IPS DF 6.9 (cell line): ENCODE measurements at regions not wholly inside any gene's neighbourhood (a gene's known extent, or its start where the extent isn't known, plus 50 kb on each side); places are given as distances from the start of the nearest gene placed in this dataset.
"Not testable (repeated sequence)": the region's sequence is repeated elsewhere in the genome, so short reads cannot be mapped to it uniquely, and the experiment has no call there.

Experiments
- DNase-seq: peaks from one replicate; pipeline ENCODE4 v3.0.0-alpha.2; 2013; ENCODE audit warnings: low read depth, low spot score
- H3K27ac ChIP-seq: one replicate; pipeline ENCODE4 v1.5.1; 2013; ENCODE audit warnings: low read length, control low read depth
- H3K27me3 ChIP-seq: 2 replicates; pipeline ENCODE4 v1.6.1; 2013; ENCODE audit warnings: mild to moderate bottlenecking, low read length; ENCODE audit not compliant: control insufficient read depth, insufficient read depth
- H3K36me3 ChIP-seq: 2 replicates; pipeline ENCODE4 v1.6.1; 2013; ENCODE audit warnings: low read length; ENCODE audit not compliant: control insufficient read depth, insufficient read depth
- H3K4me1 ChIP-seq: 2 replicates; pipeline ENCODE4 v1.6.1; 2013; ENCODE audit warnings: low read length; ENCODE audit not compliant: control insufficient read depth, insufficient read depth
- H3K4me3 ChIP-seq: 2 replicates; pipeline ENCODE4 v1.5.1; 2013; ENCODE audit warnings: mild to moderate bottlenecking, low read length
- H3K9me3 ChIP-seq: 2 replicates; pipeline ENCODE4 v1.6.1; 2013; ENCODE audit warnings: low read length, inconsistent platforms; ENCODE audit not compliant: control insufficient read depth, insufficient read depth
- whole genome bisulfite sequencing: extraction: QIAGEN DNeasy Blood & Tissue Kit; methylation state at CpG from one replicate; pipeline ENCODE4 v1.1.7; 2013; ENCODE audit warnings: mixed read lengths, missing lambda C conversion rate; ENCODE audit not compliant: insufficient read length, insufficient coverage; 5-methylcytosine and 5-hydroxymethylcytosine counted together

DNA sequence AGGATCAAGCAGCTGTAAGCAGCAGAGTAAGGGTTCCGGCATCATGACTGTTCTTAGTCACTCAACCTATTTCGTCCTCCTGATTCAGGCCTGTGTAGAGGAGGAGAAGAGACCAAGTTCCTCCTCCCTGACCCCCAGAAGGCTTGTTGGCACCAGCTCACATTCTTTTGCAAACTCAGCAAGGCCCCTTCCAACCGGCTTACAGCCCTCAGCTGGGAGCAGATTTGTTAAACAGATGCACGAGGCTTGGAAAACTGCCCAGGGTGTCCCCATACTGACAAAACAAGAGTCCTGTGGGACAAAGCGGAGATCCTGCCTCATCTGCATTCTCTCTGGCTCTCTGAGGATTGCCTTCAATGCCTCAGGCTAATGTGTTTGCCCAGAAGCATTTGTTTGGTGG, 113.2 kb upstream of the SOX21 start:
- no CpG with 5 or more reads among the region's 5 CpGs for WGBS
- Histone ChIP-seq H3K4me3 (no peak overlapping the region), H3K4me1 (peaks cover 3% of the 10 kb centered on the region), H3K27me3 (no peaks in the 10 kb centered on the region), H3K9me3 (no peaks in the 10 kb centered on the region), H3K27ac (no peak overlapping the region), H3K36me3 (no peaks in the 10 kb centered on the region)
- DNase-seq: peak; percentile 57

DNA sequence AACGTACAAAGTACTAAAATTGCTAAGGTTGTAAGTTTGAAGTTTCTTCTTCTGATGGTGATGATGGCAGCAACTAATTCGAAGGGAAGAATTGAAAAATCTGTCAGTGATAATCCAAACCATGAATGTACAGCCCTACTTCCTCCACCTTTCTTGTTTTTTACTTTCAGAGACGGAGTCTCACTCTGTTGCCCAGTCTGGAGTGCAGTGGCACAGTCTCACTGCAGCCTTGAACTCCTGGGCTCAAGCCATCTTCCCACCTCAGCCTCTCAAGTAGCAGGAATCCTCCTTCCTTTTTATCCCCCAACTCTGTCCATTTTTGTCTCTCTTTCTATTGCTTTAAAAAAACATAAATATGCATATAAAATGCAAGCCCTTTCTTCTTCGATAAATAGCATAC, 112.3 kb upstream of the SOX21 start:
- no peaks in the 10 kb centered on the region for H3K36me3 ChIP-seq
- 100% methylated on average over 1 of the region's 4 CpGs for WGBS
- H3K9me3 ChIP-seq: no peaks in the 10 kb centered on the region
- no peak for DNase-seq
- H3K27ac ChIP-seq: no peak overlapping the region
- H3K27me3 ChIP-seq: no peaks in the 10 kb centered on the region
- H3K4me1 ChIP-seq: peaks cover 3% of the 10 kb centered on the region
- no peak overlapping the region for H3K4me3 ChIP-seq

DNA sequence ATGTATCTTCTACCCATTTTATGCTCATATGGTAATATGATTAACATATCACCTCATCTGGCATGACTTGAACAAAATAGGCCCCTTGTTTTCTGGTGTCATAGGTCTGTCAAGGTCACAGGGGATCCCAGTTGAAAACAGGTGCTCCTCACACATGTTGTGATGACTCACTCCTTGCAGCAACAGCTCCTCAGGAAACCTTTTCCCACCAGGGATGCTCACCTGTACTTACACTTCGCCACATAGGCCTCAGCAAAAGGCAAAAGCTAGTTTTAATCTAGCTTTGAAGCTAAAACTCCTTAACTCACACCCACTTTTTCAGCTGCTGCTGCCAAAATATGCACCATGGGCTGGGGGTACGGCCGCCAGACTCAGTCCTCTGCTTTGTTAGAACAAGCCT, 110.0 kb upstream of the SOX21 start:
- WGBS: no CpG with 5 or more reads among the region's 3 CpGs
- Histone ChIP-seq H3K4me1 (peaks cover 3% of the 10 kb centered on the region), H3K27ac (no peak overlapping the region), H3K27me3 (no peaks in the 10 kb centered on the region), H3K4me3 (no peak overlapping the region), H3K36me3 (no peaks in the 10 kb centered on the region), H3K9me3 (no peaks in the 10 kb centered on the region)
- no peak for DNase-seq

DNA sequence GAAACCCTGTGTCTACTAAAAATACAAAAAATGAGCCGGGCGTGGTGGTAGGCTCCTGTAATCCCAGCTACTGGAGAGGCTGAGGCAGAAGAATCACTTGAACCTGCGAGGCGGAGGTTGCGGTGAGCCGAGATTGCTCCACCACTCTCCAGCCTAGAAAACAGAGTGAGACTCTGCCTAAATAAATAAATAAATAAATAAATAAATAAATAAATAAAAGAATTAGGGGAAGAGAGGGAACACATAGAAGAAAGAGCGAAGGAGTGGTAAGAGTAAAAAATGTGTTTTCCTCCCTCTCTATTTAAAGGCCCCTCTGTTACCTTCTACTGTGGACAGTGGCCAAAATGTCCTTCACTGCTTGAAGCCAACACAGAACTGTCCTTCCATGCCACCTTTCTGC, 103.9 kb upstream of the SOX21 start:
- H3K36me3 ChIP-seq: no peaks in the 10 kb centered on the region
- H3K9me3 ChIP-seq: no peaks in the 10 kb centered on the region
- no peak for DNase-seq
- no peaks in the 10 kb centered on the region for H3K27me3 ChIP-seq
- no peak overlapping the region for H3K27ac ChIP-seq
- no peak overlapping the region for H3K4me3 ChIP-seq
- H3K4me1 ChIP-seq: no peaks in the 10 kb centered on the region
- no CpG with 5 or more reads among the region's 7 CpGs for WGBS

DNA sequence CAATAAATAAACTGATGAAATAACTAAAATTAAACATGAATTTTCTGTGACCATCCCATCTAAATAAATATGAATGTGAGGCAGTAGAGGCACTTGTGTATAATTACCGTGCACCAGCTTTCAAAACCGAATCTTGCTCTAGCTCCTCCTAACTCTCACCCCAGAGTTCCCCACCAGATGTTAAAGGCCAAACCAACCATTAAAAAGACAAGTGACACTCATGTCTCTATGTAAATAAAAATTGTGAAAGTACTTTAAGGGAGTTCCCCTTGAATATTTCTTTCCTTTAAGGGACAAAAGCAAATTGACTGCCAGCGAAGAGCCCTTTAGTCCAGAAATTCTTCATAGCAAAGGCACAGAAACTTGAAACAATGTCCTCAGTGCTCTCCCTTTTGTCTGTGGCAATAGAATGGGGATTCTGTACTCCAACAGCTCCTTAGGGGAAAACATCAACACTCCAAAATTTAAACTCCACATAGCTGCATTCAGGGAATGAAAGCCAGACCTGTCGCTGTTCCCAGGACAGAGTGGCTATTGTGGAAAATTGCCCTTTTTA, 101.7 kb upstream of the SOX21 start:
- no peak for DNase-seq
- no peaks in the 10 kb centered on the region for H3K4me1 ChIP-seq
- H3K36me3 ChIP-seq: no peaks in the 10 kb centered on the region
- H3K4me3 ChIP-seq: no peak overlapping the region
- no peaks in the 10 kb centered on the region for H3K27me3 ChIP-seq
- WGBS: no CpG with 5 or more reads among the region's 4 CpGs
- no peaks in the 10 kb centered on the region for H3K9me3 ChIP-seq
- H3K27ac ChIP-seq: no peak overlapping the region

DNA sequence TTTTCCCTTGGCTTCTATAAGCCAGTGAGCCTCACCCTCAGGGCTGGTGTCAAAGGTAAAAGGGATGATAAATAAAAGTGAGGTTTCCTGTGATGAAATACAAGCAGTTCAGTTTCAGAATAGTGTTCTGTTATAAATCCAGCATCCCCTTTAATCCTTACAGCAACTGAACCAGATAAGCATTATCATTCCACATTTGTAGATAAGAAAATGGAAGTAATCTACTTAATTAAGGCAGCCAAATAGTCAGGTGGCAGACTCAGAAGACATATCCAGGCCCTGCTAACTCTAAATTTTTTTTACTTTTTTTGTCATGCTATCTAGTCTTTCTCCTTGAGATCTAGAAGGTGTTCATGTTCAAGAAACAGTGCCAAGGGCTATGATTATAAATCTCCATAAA, 99.4 kb upstream of the SOX21 start:
- no peaks in the 10 kb centered on the region for H3K4me1 ChIP-seq
- no peak overlapping the region for H3K27ac ChIP-seq
- DNase-seq: no peak
- no peaks in the 10 kb centered on the region for H3K27me3 ChIP-seq
- H3K4me3 ChIP-seq: no peak overlapping the region
- H3K9me3 ChIP-seq: no peaks in the 10 kb centered on the region
- no peaks in the 10 kb centered on the region for H3K36me3 ChIP-seq

DNA sequence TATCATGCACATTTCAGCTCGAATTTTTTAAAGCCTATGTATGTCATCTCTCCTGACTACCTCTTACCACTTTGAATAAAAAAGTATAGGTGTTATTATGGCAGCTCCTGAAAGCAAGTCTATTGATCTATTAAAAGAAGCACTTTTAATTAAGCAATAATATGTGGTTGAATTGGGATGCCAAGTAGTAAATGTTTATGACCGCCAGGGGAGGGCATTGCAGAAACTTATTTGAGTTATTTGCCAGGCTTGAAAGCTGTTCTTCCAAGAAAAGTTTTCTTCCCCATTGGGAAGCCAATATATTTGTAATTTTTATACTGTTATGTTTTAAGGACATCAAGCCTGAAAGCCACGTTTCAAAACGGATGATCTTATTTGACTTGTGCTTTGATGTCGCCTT, 88.1 kb upstream of the SOX21 start:
- no peak for DNase-seq
- no CpG with 5 or more reads among the region's 5 CpGs for WGBS
- H3K27ac ChIP-seq: no peak overlapping the region
- no peaks in the 10 kb centered on the region for H3K27me3 ChIP-seq
- H3K36me3 ChIP-seq: no peaks in the 10 kb centered on the region
- no peaks in the 10 kb centered on the region for H3K9me3 ChIP-seq
- no peaks in the 10 kb centered on the region for H3K4me1 ChIP-seq
- no peak overlapping the region for H3K4me3 ChIP-seq

DNA sequence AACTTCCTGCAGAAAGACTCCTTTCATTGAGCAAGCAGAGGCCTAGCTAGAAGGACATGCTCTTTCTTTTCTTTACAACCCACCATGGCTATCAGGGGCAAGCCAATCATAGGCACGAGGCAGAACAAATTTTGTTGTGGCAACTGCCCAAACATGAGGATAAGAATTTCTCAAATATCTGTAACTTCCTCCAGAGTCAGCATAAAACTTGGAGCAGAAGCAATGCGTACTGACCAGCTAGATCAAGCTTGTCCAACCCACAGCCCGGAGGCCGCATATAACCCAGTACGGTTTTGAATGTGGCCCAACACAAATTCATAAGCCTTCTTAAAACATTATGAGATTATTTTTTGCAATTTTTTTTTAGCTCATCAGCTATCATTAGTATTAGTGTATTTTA, 87.0 kb upstream of the SOX21 start:
- no peak for DNase-seq
- H3K4me1 ChIP-seq: no peaks in the 10 kb centered on the region
- H3K27me3 ChIP-seq: no peaks in the 10 kb centered on the region
- no peaks in the 10 kb centered on the region for H3K36me3 ChIP-seq
- no peaks in the 10 kb centered on the region for H3K9me3 ChIP-seq
- no CpG with 5 or more reads among the region's 5 CpGs for WGBS
- no peak overlapping the region for H3K27ac ChIP-seq
- no peak overlapping the region for H3K4me3 ChIP-seq

DNA sequence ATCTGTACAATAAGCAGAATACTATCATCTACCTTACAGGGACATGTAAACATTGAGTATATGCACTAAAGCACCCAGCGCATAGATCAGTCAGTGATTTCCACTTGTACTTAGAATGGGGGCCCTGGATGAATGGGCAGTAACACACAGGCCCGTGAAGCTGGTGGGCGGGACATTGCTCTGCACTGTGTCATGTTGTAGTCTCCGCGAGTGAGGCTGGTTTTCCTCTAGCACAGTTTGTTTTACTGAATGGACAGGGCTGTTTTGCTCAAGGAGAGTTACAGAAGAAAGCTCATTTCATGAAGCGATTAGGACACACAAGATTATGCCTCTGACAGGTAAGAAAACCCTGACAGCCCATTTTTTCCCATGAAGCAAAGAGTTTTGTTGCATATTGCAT, 86.4 kb upstream of the SOX21 start:
- Histone ChIP-seq H3K36me3 (no peaks in the 10 kb centered on the region), H3K4me3 (no peak overlapping the region), H3K27ac (no peak overlapping the region), H3K9me3 (no peaks in the 10 kb centered on the region), H3K27me3 (no peaks in the 10 kb centered on the region), H3K4me1 (no peaks in the 10 kb centered on the region)
- no CpG with 5 or more reads among the region's 6 CpGs for WGBS
- no peak for DNase-seq

DNA sequence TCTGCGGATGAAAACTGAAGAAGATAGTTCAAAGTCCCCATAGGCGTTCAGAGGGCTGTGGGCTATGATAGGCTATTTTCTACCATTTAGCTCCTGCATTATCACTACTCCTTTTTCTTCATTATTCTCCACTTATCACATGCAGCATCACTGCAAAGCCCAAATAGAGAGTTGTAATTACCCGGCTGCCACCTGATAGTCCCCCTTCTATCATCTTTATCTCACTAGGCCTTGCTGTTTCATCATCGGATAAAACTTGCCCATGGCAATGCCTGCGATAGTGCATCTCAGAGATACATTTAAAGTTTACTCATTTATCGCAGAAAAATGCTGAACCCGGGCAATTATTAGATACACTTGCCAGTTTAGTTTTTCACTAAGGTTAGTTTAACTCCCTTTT, 82.9 kb upstream of the SOX21 start:
- Histone ChIP-seq H3K27me3 (no peaks in the 10 kb centered on the region), H3K27ac (no peak overlapping the region), H3K36me3 (no peaks in the 10 kb centered on the region), H3K9me3 (no peaks in the 10 kb centered on the region), H3K4me1 (no peaks in the 10 kb centered on the region), H3K4me3 (no peak overlapping the region)
- DNase-seq: no peak
- WGBS: no CpG with 5 or more reads among the region's 7 CpGs

DNA sequence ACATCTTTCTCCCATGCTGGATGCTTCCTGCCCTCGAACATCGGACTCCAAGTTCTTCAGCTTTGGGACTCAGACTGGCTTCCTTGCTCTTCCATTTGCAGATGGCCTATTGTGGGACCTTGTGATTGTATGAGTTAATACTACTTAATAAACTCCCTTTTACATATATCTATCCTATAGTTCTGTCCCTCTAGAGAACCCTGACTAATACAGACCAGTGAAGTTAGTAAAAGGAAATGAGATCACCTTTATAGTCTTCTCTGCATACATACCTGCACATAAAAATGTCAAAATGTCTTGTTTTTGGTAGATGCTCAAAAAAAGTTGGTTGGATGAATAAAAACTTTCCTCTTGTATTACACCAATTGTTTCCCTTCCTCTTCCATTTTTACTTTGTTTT, 73.9 kb upstream of the SOX21 start:
- DNase-seq, H3K27me3 ChIP-seq, H3K9me3 ChIP-seq, H3K27ac ChIP-seq, H3K4me3 ChIP-seq, H3K36me3 ChIP-seq, H3K4me1 ChIP-seq: not testable (repeated sequence)
- no CpG with 5 or more reads among the region's 2 CpGs for WGBS
